ENCODE measurements at regions not wholly inside any gene's neighbourhood (a gene's known extent, or its start where the extent isn't known, plus 50 kb on each side); places are given as distances from the start of the nearest gene placed in this dataset.

GRCh38 chr17:79159926-79160325 lies 85.3 kb downstream of the ENGASE start:
- TF ChIP-seq POLR2A (IDR thresholded peaks at IDR 0.05) (no peak), CTCF (IDR thresholded peaks at IDR 0.05) (no peak)
